HG03280 (cell line): ENCODE measurements at regions not wholly inside any gene's neighbourhood (a gene's known extent, or its start where the extent isn't known, plus 50 kb on each side); places are given as distances from the start of the nearest gene placed in this dataset.
"Not testable (repeated sequence)": the region's sequence is repeated elsewhere in the genome, so short reads cannot be mapped to it uniquely, and the experiment has no call there.

Experiments used
- ATAC-seq: cut with Tn5 transposase; IDR thresholded peaks from one replicate; pipeline ENCODE4 v1.9.1; 2021; ENCODE audit warnings: mild to moderate bottlenecking, moderate library complexity; ENCODE audit not compliant: unreplicated experiment

- ATAC-seq = no peak
Measured at GRCh38 chr12:11978726-11979384, 91.9 kb upstream of the BCL2L14 start.

DNA sequence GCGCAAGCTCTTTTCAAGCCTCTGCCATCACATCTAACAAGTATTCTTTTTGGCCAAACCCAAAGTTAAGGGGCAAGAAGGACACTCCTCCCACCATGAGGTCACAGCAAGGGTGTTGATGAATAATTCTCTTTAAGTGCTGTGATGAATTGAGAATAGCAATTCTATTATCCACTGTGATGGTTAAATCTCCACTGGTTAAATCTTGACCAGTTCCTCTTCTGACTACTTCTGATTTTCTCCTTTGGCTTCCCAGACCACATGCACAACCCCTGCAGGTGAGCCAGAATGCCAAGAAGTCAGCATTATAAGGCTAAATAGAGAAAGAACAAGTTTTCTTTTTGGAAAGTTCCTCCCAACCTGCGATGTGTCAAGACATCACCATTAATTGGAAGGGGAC lies 90.6 kb upstream of the BCL2L14 start:
- ATAC-seq = no peak

- ATAC-seq = peak; percentile 83
Measured at GRCh38 chr12:11981121-11981733, 89.5 kb upstream of the BCL2L14 start.

DNA sequence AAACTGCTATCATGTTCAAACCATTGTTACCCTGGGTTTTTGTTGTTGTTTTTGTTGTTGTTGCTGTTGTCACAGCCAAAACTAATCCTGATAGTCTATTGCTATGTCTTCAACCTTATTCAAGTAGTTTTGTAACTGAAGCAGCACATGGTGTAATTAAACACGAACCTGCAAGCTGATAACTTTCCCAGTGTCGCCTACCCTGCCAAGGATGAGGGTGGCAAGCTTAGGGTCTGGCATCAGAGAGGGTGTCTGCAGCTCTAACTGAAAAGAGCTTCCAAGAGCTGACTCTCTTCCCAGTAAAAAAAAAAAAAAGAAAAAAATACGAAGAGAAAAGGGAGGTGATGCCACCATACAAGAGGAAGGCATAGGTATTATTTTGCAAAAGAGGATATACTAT lies 86.3 kb upstream of the BCL2L14 start:
- ATAC-seq = no peak

GRCh38 chr12:11986165-11986564 lies 84.6 kb upstream of the BCL2L14 start:
- no peak for ATAC-seq

- no peak for ATAC-seq
Measured at GRCh38 chr12:11987901-11988300, 82.8 kb upstream of the BCL2L14 start.

- no peak for ATAC-seq
Measured at GRCh38 chr12:11991604-11992003, 79.1 kb upstream of the BCL2L14 start.

- ATAC-seq = no peak
Measured at GRCh38 chr12:11992515-11992914, 78.2 kb upstream of the BCL2L14 start.

DNA sequence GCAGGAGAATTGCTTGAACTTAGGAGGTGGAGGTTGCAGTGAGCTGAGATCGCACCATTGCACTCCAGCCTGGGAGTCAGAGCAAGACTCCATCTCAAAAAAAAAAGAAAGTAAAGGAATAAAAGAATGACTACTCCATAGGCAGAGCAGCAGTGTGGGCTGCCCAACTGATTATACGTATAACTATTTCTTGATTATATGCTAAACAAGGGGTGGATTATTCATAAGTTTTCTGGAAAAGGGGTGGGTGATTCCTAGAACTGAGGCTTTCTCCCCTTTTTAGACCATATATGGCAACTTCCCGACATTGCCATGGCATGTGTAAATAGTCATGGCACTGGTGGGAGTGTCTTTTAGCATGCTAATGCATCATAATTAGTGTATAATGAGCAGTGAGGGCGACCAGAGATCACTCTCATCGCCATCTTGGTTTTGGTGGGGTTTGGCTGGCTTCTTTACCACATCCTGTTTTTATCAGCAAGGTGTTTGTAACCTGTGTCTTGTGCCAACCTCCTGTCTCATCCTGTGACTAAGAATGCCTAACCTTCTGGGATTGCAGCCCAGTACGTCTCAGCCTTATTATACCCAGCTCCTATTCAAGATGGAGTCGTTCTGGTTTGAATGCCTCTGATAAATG lies 72.3 kb upstream of the BCL2L14 start:
- not testable (repeated sequence) for ATAC-seq

GRCh38 chr12:11998944-11999315 lies 71.8 kb upstream of the BCL2L14 start:
- no peak for ATAC-seq

- no peak for ATAC-seq
Measured at GRCh38 chr12:12003609-12004008, 67.1 kb upstream of the BCL2L14 start.

DNA sequence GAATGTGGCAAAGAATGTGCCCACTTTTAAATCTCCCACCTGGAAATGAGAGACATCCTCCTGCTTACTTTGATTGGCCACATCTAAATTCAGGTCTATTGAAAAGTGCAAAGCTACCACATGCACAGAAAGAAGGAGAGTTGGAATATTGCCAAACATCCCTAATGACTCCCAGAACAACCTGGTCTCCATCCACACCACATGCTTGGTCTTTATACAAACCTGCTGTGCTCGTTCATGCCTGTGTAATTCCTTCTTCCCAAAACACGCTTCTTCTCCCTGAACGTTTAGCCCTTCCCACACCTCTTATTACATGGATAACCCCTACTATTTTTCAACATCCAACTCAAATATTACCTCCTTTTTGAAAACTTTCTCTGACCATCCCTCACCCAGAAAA lies 66.2 kb upstream of the BCL2L14 start:
- ATAC-seq = no peak

- no peak for ATAC-seq
Measured at GRCh38 chr12:12007001-12007712, 63.6 kb upstream of the BCL2L14 start.

DNA sequence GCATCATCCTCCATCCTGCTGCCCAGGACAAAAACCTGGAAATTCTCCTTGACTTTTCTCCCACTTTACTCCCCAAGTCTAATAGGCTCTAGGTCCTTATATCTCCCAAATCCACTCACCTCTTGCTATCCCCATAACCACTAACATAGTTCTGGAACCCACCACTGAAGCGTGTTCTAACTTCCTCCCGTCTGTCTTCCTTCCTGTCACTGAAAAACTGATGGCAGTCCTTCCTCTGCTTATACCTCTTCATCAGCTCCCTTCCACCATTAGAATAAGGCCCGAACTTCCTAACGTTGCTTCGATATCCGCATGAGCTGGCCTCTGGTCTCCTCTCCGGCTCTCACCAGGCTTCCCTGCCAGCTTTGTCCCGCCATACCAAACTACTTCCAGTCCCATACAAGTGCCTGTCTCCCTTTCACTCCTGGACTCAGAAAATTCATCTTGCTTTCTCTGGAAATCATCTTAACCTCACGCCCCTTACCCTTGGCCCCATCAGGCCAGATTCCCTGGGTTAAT lies 63.0 kb upstream of the BCL2L14 start:
- ATAC-seq = no peak

DNA sequence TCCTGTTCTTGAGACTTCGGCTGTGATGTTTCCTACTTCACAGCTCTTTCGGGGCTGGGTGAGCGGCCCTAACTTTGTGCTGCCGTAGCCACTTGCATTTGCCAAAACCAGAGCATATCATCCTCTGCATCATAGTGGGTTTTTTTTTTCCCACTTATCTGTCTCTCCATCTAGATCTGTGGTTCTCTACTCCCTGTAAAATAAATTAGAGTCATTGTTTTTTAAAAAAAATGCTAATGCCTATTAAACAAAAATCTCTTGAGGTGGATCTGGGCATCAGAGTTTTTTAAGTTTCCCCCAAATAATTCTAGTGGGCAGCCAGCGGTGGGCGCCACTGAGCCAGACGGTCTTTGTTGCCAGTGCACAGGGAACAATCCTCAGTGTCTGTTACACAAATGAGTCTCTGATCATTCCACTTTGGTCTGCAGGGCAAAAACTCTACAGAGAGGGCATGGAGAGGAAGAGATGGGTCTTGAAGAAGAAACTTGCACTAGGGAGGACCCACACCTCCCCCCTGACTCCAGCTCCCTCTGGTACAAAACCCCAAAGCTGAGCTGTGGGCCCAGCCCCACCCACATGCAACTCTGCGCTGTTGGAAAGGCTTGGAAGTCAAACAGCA lies 62.4 kb upstream of the BCL2L14 start:
- ATAC-seq = no peak

- ATAC-seq = peak; percentile 45
Measured at GRCh38 chr12:12008931-12009611, 61.7 kb upstream of the BCL2L14 start.

DNA sequence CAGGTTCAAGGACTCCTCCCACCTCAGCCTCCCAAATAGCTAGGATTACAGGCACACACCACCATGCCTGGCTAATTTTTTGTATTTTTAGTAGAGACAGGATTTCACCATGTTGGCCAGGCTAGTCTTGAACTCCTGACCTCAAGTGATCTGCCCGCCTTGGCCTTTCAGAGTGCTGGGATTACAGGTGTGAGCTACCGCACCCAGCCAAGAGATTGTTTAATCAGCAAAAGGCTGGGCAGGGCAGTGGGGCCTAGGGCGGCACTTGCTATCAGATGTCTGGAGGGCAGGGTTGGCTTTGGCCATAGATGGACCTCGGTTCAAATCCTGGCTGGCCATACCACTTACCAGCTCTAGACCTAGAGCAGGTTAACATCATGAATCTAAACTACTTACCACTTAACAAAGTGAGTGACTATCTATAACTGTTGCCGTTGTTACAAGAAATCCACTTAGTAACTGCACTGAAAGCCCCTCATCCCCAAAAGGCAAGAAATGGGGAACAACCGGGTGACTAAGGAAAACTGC lies 60.9 kb upstream of the BCL2L14 start:
- not testable (repeated sequence) for ATAC-seq

GRCh38 chr12:12010277-12011039 lies 60.3 kb upstream of the BCL2L14 start:
- ATAC-seq = peak; percentile 37

GRCh38 chr12:12011880-12012260 lies 58.9 kb upstream of the BCL2L14 start:
- ATAC-seq = no peak
